ENCODE measurements at regions not wholly inside any gene's neighbourhood (a gene's known extent, or its start where the extent isn't known, plus 50 kb on each side); places are given as distances from the start of the nearest gene placed in this dataset.

DNA sequence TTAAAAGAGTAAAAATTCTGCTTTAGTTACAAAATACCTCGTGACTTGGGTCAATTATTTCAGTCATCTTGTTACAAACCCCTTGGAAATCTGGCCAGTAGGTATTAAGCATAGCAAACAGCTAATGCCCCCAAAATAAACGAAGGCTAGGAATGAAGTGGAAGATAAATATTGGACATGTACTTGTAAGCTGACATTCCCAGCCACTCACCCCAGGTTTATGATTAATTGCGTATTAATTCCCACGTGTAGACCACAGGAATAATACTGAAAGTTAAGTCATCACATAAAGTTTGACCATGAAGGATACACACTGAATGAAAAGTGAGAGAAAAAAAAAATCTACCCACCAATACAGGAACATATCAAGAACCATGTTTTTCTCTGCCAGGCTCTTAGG is 936.5 kb upstream of the ADGRB3 start:
- TF ChIP-seq, protein P1, sequence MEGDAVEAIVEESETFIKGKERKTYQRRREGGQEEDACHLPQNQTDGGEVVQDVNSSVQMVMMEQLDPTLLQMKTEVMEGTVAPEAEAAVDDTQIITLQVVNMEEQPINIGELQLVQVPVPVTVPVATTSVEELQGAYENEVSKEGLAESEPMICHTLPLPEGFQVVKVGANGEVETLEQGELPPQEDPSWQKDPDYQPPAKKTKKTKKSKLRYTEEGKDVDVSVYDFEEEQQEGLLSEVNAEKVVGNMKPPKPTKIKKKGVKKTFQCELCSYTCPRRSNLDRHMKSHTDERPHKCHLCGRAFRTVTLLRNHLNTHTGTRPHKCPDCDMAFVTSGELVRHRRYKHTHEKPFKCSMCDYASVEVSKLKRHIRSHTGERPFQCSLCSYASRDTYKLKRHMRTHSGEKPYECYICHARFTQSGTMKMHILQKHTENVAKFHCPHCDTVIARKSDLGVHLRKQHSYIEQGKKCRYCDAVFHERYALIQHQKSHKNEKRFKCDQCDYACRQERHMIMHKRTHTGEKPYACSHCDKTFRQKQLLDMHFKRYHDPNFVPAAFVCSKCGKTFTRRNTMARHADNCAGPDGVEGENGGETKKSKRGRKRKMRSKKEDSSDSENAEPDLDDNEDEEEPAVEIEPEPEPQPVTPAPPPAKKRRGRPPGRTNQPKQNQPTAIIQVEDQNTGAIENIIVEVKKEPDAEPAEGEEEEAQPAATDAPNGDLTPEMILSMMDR (IDR thresholded peaks at IDR 0.05; ENCODE audit: poor library complexity): no peak
- TF ChIP-seq EZH2 (IDR thresholded peaks at IDR 0.05; ENCODE audit: borderline replicate concordance) (no peak), EZH2phosphoT487 (IDR thresholded peaks at IDR 0.05; ENCODE audit: low read depth, severe bottlenecking, unreplicated experiment) (no peak)

Data from hepatocyte (in vitro differentiated cells).